Panc1 (cell line): ENCODE measurements at regions not wholly inside any gene's neighbourhood (a gene's known extent, or its start where the extent isn't known, plus 50 kb on each side); places are given as distances from the start of the nearest gene placed in this dataset.

Experiments
- ATAC-seq: fragments of 200-7000 bp; cut with Tn5 transposase; 2 replicates; pipeline ENCODE4 v1.9.1; 2020; ENCODE audit warnings: mild to moderate bottlenecking, moderate library complexity
- BruUV-seq: library from RNA; stranded (reverse); fragments of 400-500 nt; replicated peaks from 2 replicates; lab custom pipeline; 2021; lab: Mats Ljungman, UMichigan
- CTCF ChIA-PET: fragments of 300-600 bp; sonication (Branson Sonifier 250); formaldehyde crosslinking; loops from one replicate; lab custom pipeline; 2022; ENCODE audit warnings: antibody characterized with exemption; lab: Charles Lee
- POLR2A ChIA-PET: fragments of 300-600 bp; sonication (Branson Sonifier 250); formaldehyde crosslinking; loops from one replicate; lab custom pipeline; 2022; ENCODE audit warnings: antibody characterized with exemption; lab: Charles Lee
- DNase-seq: peaks from one replicate; pipeline ENCODE4 v3.0.0-alpha.2; 2010; ENCODE audit warnings: low read depth, low spot score
- H3K27ac ChIP-seq: 2 replicates; pipeline ENCODE4 v1.5.1; 2011; ENCODE audit warnings: mild to moderate bottlenecking, low read length, inconsistent platforms
- H3K27me3 ChIP-seq: fragments of 200-500 bp; sonication (Bioruptor generic); 2 replicates; pipeline ENCODE4 v1.6.0; 2014; ENCODE audit warnings: low read length, inconsistent platforms; ENCODE audit not compliant: control insufficient read depth, insufficient read depth
- H3K36me3 ChIP-seq: fragments of 200-500 bp; sonication (Bioruptor generic); 2 replicates; pipeline ENCODE4 v1.5.1; 2014; ENCODE audit warnings: inconsistent platforms, mild to moderate bottlenecking, low read length, moderate library complexity; ENCODE audit not compliant: control insufficient read depth, insufficient read depth
- H3K4me1 ChIP-seq: 2 replicates; pipeline ENCODE4 v1.5.1; 2011; ENCODE audit warnings: inconsistent platforms, mild to moderate bottlenecking, low read length, moderate library complexity; ENCODE audit not compliant: control insufficient read depth, insufficient read depth
- H3K4me3 ChIP-seq, 2 experiments: 2 replicates each; pipeline ENCODE4 v1.5.1; 2011 to 2012; ENCODE audit warnings: low read depth in 2 of 2, low read length in 2 of 2, mild to moderate bottlenecking in 2 of 2, inconsistent platforms in 1 of 2, moderate library complexity in 1 of 2
- H3K9me3 ChIP-seq: fragments of 200-500 bp; sonication (Bioruptor generic); 2 replicates; pipeline ENCODE4 v1.5.1; 2014; ENCODE audit warnings: low read depth, mild to moderate bottlenecking, inconsistent platforms, low read length, moderate library complexity; ENCODE audit not compliant: control insufficient read depth, insufficient read depth
- POLR2AphosphoS5 ChIP-seq: IDR thresholded peaks from 2 replicates; pipeline ENCODE4 v1.6.1; 2012; ENCODE audit warnings: mild to moderate bottlenecking, low read depth, low read length, moderate library complexity
- SIN3A ChIP-seq: IDR thresholded peaks from 2 replicates; pipeline ENCODE4 v1.6.1; 2012; ENCODE audit warnings: low read depth, mild to moderate bottlenecking, low read length, moderate library complexity, borderline replicate concordance; ENCODE audit not compliant: insufficient read depth
- TCF7L2 ChIP-seq: IDR thresholded peaks from 2 replicates; pipeline ENCODE4 v1.6.1; 2011; ENCODE audit warnings: mild to moderate bottlenecking, low read depth, low read length, inconsistent platforms
- in situ Hi-C: cut with HindIII; loops from 2 replicates; pipeline ENCODE4 v1.10.0; 2016; ENCODE audit warnings: low sequenced_read_pairs, low pct_unique_long_range_greater_than_20kb
- intact Hi-C: fragments of 100-400 bp; cut with micrococcal nuclease; formaldehyde crosslinking; loops from one replicate; pipeline ENCODE4 v1.10.0; 2022; ENCODE audit not compliant: unreplicated experiment
- TF ChIP-seq, protein P1 (sequence below), 2 experiments: IDR thresholded peaks; 2 replicates each; pipeline ENCODE4 v1.6.1; 2011 to 2012; ENCODE audit warnings: low read depth in 2 of 2, control low read depth in 1 of 2, low read length in 1 of 2, mild to moderate bottlenecking in 1 of 2, moderate library complexity in 1 of 2; ENCODE audit not compliant: insufficient read depth in 1 of 2
- TF ChIP-seq, protein P2 (sequence below): fragments of 450-650 bp; IDR thresholded peaks from 2 replicates; pipeline ENCODE4 v1.5.1; 2017; ENCODE audit warnings: mild to moderate bottlenecking

DNA sequence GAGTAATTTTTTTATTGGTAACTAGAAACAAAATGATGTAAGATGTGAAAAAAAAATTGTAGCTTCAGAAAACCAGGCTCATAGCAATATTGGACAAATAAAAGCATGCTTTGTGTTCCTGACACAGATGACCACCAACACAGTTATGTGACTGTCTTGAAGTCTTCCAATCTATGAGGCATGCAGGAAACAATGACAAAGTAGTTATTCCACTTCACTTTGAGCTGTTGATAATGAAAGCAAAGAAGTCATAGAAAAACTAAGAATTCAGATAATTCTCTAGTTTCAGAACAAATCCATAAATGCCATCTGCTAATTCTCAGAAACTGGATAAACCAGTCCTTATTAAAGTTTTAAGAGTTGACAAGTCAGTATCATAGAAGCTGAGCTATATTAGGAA, 378.4 kb upstream of the SEMA3D start:
- H3K36me3 ChIP-seq = no peaks in the 10 kb centered on the region
- H3K27me3 ChIP-seq = no peaks in the 10 kb centered on the region
- CTCF ChIA-PET = no interaction called here
- in situ Hi-C loops = no loop called here
- intact Hi-C loops = no loop called here
- DNase-seq (no peak), ATAC-seq (no peak)
- BruUV-seq = no TSS peak
- no peaks in the 10 kb centered on the region for H3K4me1 ChIP-seq
- H3K27ac ChIP-seq = no peak overlapping the region
- TF ChIP-seq POLR2AphosphoS5 (no peak), SIN3A (no peak), TCF7L2 (no peak)
- TF ChIP-seq, protein P1, sequence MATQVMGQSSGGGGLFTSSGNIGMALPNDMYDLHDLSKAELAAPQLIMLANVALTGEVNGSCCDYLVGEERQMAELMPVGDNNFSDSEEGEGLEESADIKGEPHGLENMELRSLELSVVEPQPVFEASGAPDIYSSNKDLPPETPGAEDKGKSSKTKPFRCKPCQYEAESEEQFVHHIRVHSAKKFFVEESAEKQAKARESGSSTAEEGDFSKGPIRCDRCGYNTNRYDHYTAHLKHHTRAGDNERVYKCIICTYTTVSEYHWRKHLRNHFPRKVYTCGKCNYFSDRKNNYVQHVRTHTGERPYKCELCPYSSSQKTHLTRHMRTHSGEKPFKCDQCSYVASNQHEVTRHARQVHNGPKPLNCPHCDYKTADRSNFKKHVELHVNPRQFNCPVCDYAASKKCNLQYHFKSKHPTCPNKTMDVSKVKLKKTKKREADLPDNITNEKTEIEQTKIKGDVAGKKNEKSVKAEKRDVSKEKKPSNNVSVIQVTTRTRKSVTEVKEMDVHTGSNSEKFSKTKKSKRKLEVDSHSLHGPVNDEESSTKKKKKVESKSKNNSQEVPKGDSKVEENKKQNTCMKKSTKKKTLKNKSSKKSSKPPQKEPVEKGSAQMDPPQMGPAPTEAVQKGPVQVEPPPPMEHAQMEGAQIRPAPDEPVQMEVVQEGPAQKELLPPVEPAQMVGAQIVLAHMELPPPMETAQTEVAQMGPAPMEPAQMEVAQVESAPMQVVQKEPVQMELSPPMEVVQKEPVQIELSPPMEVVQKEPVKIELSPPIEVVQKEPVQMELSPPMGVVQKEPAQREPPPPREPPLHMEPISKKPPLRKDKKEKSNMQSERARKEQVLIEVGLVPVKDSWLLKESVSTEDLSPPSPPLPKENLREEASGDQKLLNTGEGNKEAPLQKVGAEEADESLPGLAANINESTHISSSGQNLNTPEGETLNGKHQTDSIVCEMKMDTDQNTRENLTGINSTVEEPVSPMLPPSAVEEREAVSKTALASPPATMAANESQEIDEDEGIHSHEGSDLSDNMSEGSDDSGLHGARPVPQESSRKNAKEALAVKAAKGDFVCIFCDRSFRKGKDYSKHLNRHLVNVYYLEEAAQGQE (IDR thresholded peaks at IDR 0.05; ENCODE audit: insufficient read depth in 1 of 2, low read depth in 2 of 2, low read length in 1 of 2) = no peak
- TF ChIP-seq, protein P2, sequence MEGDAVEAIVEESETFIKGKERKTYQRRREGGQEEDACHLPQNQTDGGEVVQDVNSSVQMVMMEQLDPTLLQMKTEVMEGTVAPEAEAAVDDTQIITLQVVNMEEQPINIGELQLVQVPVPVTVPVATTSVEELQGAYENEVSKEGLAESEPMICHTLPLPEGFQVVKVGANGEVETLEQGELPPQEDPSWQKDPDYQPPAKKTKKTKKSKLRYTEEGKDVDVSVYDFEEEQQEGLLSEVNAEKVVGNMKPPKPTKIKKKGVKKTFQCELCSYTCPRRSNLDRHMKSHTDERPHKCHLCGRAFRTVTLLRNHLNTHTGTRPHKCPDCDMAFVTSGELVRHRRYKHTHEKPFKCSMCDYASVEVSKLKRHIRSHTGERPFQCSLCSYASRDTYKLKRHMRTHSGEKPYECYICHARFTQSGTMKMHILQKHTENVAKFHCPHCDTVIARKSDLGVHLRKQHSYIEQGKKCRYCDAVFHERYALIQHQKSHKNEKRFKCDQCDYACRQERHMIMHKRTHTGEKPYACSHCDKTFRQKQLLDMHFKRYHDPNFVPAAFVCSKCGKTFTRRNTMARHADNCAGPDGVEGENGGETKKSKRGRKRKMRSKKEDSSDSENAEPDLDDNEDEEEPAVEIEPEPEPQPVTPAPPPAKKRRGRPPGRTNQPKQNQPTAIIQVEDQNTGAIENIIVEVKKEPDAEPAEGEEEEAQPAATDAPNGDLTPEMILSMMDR = no peak
- H3K4me3 ChIP-seq = no peak overlapping the region
- POLR2A ChIA-PET = no interaction called here
- H3K9me3 ChIP-seq = no peaks in the 10 kb centered on the region

DNA sequence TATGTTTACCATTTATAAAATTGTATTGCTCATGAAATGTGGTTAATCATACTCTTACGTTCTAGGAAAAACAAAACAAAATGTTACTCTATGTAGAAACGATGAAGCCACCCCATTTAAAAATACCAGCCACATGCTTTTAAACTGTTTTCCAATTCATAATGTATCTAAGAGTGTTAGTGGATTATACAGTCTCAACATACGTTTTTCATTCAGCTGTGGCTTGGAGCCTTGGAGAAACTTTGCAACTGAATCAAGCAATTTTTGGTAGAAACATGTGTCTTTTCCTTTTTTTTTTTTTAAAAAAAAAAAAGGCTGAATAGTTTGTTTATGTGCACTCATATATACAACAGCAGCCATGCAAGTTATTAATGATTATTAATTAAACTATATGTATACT, 378.0 kb upstream of the SEMA3D start:
- ATAC-seq = no peak
- BruUV-seq = no TSS peak
- intact Hi-C loops = no loop called here
- no peak for DNase-seq
- Histone ChIP-seq H3K4me1 (no peaks in the 10 kb centered on the region), H3K27me3 (no peaks in the 10 kb centered on the region), H3K4me3 (no peak overlapping the region), H3K27ac (no peak overlapping the region), H3K9me3 (no peaks in the 10 kb centered on the region), H3K36me3 (no peaks in the 10 kb centered on the region)
- TF ChIP-seq, protein P2 = no peak
- TF ChIP-seq SIN3A (no peak), POLR2AphosphoS5 (no peak), TCF7L2 (no peak)
- TF ChIP-seq, protein P1 (IDR thresholded peaks at IDR 0.05; ENCODE audit: insufficient read depth in 1 of 2, low read depth in 2 of 2, low read length in 1 of 2) = no peak
- POLR2A ChIA-PET = no interaction called here
- in situ Hi-C loops = no loop called here
- CTCF ChIA-PET = no interaction called here
